ENCODE measurements at regions not wholly inside any gene's neighbourhood (a gene's known extent, or its start where the extent isn't known, plus 50 kb on each side); places are given as distances from the start of the nearest gene placed in this dataset.
"Not testable (repeated sequence)": the region's sequence is repeated elsewhere in the genome, so short reads cannot be mapped to it uniquely, and the experiment has no call there.

GRCh38 chr13:56187331-56187730 lies 953.4 kb upstream of the PRR20A start:
- no peak for DNase-seq (ENCODE audit: low read depth in 2 of 2)

GRCh38 chr13:56188582-56188981 lies 952.1 kb upstream of the PRR20A start:
- DNase-seq (ENCODE audit: low read depth in 2 of 2), result not testable (repeated sequence)

GRCh38 chr13:56189439-56189838 lies 951.3 kb upstream of the PRR20A start:
- no peak for DNase-seq (ENCODE audit: low read depth in 2 of 2)

GRCh38 chr13:56189978-56190377 lies 950.7 kb upstream of the PRR20A start:
- no peak for DNase-seq (ENCODE audit: low read depth in 2 of 2)

- DNase-seq (ENCODE audit: low read depth in 2 of 2), result no peak
Measured at GRCh38 chr13:56198350-56198749, 942.4 kb upstream of the PRR20A start.

GRCh38 chr13:56201834-56202233 lies 938.9 kb upstream of the PRR20A start:
- no peak for DNase-seq (ENCODE audit: low read depth in 2 of 2)

- no peak for DNase-seq (ENCODE audit: low read depth in 2 of 2)
Measured at GRCh38 chr13:56216221-56216620, 924.5 kb upstream of the PRR20A start.

- DNase-seq (ENCODE audit: low read depth in 2 of 2), result no peak
Measured at GRCh38 chr13:56247692-56248091, 893.0 kb upstream of the PRR20A start.

- no peak for DNase-seq (ENCODE audit: low read depth in 2 of 2)
Measured at GRCh38 chr13:56271686-56272085, 869.0 kb upstream of the PRR20A start.

- no peak for DNase-seq (ENCODE audit: low read depth in 2 of 2)
Measured at GRCh38 chr13:56283262-56283828, 857.4 kb upstream of the PRR20A start.

GRCh38 chr13:56299650-56300049 lies 841.1 kb upstream of the PRR20A start:
- DNase-seq (ENCODE audit: low read depth in 2 of 2), result no peak

GRCh38 chr13:56314765-56315164 lies 826.0 kb upstream of the PRR20A start:
- DNase-seq (ENCODE audit: low read depth in 2 of 2), result no peak

- DNase-seq (ENCODE audit: low read depth in 2 of 2), result no peak
Measured at GRCh38 chr13:56317841-56318240, 822.9 kb upstream of the PRR20A start.

GRCh38 chr13:56332671-56333070 lies 808.0 kb upstream of the PRR20A start:
- no peak for DNase-seq (ENCODE audit: low read depth in 2 of 2)

- DNase-seq (ENCODE audit: low read depth in 2 of 2), result no peak
Measured at GRCh38 chr13:56335775-56336174, 804.9 kb upstream of the PRR20A start.

GRCh38 chr13:56338421-56338820 lies 802.3 kb upstream of the PRR20A start:
- DNase-seq (ENCODE audit: low read depth in 2 of 2), result no peak

GRCh38 chr13:56347014-56347413 lies 793.7 kb upstream of the PRR20A start:
- DNase-seq (ENCODE audit: low read depth in 2 of 2), result no peak

- DNase-seq (ENCODE audit: low read depth in 2 of 2), result no peak
Measured at GRCh38 chr13:56349866-56350265, 790.9 kb upstream of the PRR20A start.

GRCh38 chr13:56351041-56351440 lies 789.7 kb upstream of the PRR20A start:
- no peak for DNase-seq (ENCODE audit: low read depth in 2 of 2)

- DNase-seq (ENCODE audit: low read depth in 2 of 2), result no peak
Measured at GRCh38 chr13:56352361-56352760, 788.4 kb upstream of the PRR20A start.

GRCh38 chr13:56352901-56353300 lies 787.8 kb upstream of the PRR20A start:
- DNase-seq (ENCODE audit: low read depth in 2 of 2), result no peak

- DNase-seq (ENCODE audit: low read depth in 2 of 2), result no peak
Measured at GRCh38 chr13:56356690-56357089, 784.0 kb upstream of the PRR20A start.

- no peak for DNase-seq (ENCODE audit: low read depth in 2 of 2)
Measured at GRCh38 chr13:56378566-56378965, 762.2 kb upstream of the PRR20A start.

GRCh38 chr13:56393549-56393948 lies 747.2 kb upstream of the PRR20A start:
- DNase-seq (ENCODE audit: low read depth in 2 of 2), result no peak
